ENCODE measurements at regions not wholly inside any gene's neighbourhood (a gene's known extent, or its start where the extent isn't known, plus 50 kb on each side); places are given as distances from the start of the nearest gene placed in this dataset.

GRCh38 chr3:73299184-73299691, 237.8 kb downstream of the EBLN2 start:
- intact Hi-C loops (cut with DNase I), result no loop called here
- Histone ChIP-seq H3K27ac (no peak overlapping the region), H3K4me3 (no peak overlapping the region), H3K36me3 (no peaks in the 10 kb centered on the region), H3K27me3 (no peaks in the 10 kb centered on the region), H3K4me1 (no peaks in the 10 kb centered on the region), H3K9me3 (no peaks in the 10 kb centered on the region)
- TF ChIP-seq CTCF (IDR thresholded peaks at IDR 0.05), result no peak
- no peak for DNase-seq (ENCODE audit: low spot score in 2 of 2)

GRCh38 chr3:73314151-73314951, 252.9 kb downstream of the EBLN2 start:
- Histone ChIP-seq H3K27me3 (no peaks in the 10 kb centered on the region), H3K27ac (no peak overlapping the region), H3K4me3 (no peak overlapping the region), H3K4me1 (no peaks in the 10 kb centered on the region), H3K36me3 (no peaks in the 10 kb centered on the region), H3K9me3 (no peaks in the 10 kb centered on the region)
- no peak for TF ChIP-seq CTCF (IDR thresholded peaks at IDR 0.05)
- intact Hi-C loops (cut with DNase I), result no loop called here
- no peak for DNase-seq (ENCODE audit: low spot score in 2 of 2)

GRCh38 chr3:73315706-73316105, 254.2 kb downstream of the EBLN2 start:
- H3K4me1 ChIP-seq, result no peaks in the 10 kb centered on the region
- no peak overlapping the region for H3K4me3 ChIP-seq
- no peaks in the 10 kb centered on the region for H3K36me3 ChIP-seq
- H3K27ac ChIP-seq, result no peak overlapping the region
- no peak for TF ChIP-seq CTCF (IDR thresholded peaks at IDR 0.05)
- H3K9me3 ChIP-seq, result no peaks in the 10 kb centered on the region
- no peak for DNase-seq (ENCODE audit: low spot score in 2 of 2)
- H3K27me3 ChIP-seq, result no peaks in the 10 kb centered on the region
- intact Hi-C loops (cut with DNase I), result no loop called here

GRCh38 chr3:73319179-73319769, 257.8 kb downstream of the EBLN2 start:
- Histone ChIP-seq H3K4me1 (no peaks in the 10 kb centered on the region), H3K27me3 (no peaks in the 10 kb centered on the region), H3K9me3 (peaks cover 0 to 5% of the 10 kb centered on the region in 2 donors), H3K27ac (no peak overlapping the region), H3K4me3 (no peak overlapping the region), H3K36me3 (no peaks in the 10 kb centered on the region)
- TF ChIP-seq CTCF (IDR thresholded peaks at IDR 0.05), result no peak
- DNase-seq (ENCODE audit: low spot score in 2 of 2), result no peak
- intact Hi-C loops (cut with DNase I), result no loop called here

- intact Hi-C loops (cut with DNase I), result no loop called here
- H3K36me3 ChIP-seq, result no peaks in the 10 kb centered on the region
- H3K27ac ChIP-seq, result no peak overlapping the region
- no peak overlapping the region for H3K4me3 ChIP-seq
- peaks cover 0 to 5% of the 10 kb centered on the region in 2 donors for H3K9me3 ChIP-seq
- H3K27me3 ChIP-seq, result no peaks in the 10 kb centered on the region
- TF ChIP-seq CTCF (IDR thresholded peaks at IDR 0.05), result no peak
- DNase-seq (ENCODE audit: low spot score in 2 of 2), result no peak
- no peaks in the 10 kb centered on the region for H3K4me1 ChIP-seq
These were observed 260.0 kb downstream of the EBLN2 start for GRCh38 chr3:73321286-73321999.

All from ascending aorta (tissue), 2 donors.